Adrenal gland (tissue), 9 donors: ENCODE measurements at regions not wholly inside any gene's neighbourhood (a gene's known extent, or its start where the extent isn't known, plus 50 kb on each side); places are given as distances from the start of the nearest gene placed in this dataset.

Experiments
- DNase-seq, 7 donors: peaks; one replicate each; pipeline ENCODE4 v3.0.0-alpha.2; 2019 to 2020
- H3K27ac ChIP-seq, 5 donors: fragments of 200-600 bp; sonication (generic) in 4 of 5; 1 replicate in 3 of 5; 2 replicates in 2 of 5; pipeline versions ENCODE4 v1.5.1 to v1.8.0; 2016 to 2020; ENCODE audit warnings: mild to moderate bottlenecking in 1 of 5
- H3K27me3 ChIP-seq: fragments of 200-600 bp; 2 replicates; pipeline ENCODE4 v1.8.0; 2021
- H3K36me3 ChIP-seq, 2 donors: fragments of 200-600 bp; replicated peaks in 1 of 2; 1 replicate in 1 of 2; 2 replicates in 1 of 2; pipeline versions ENCODE4 v1.5.1 to v1.8.0; 2018 to 2022
- H3K4me1 ChIP-seq, 2 donors: fragments of 200-600 bp; replicated peaks in 1 of 2; 1 replicate in 1 of 2; 2 replicates in 1 of 2; pipeline versions ENCODE4 v1.5.1 to v1.8.0; 2018 to 2021
- H3K4me3 ChIP-seq, 4 donors: fragments of 200-600 bp; sonication (generic) in 3 of 4; one replicate each; pipeline ENCODE4 v1.5.1; 2016 to 2018
- H3K9me3 ChIP-seq, 3 donors: fragments of 200-600 bp; sonication (generic) in 1 of 3; replicated peaks in 1 of 3; 1 replicate in 2 of 3; 2 replicates in 1 of 3; pipeline versions ENCODE4 v1.5.1 to v1.8.0; 2016 to 2021
- CTCF ChIP-seq, 6 experiments: fragments of 450-650 bp in 4 of 6; fragments of 200-600 bp in 2 of 6; sonication (generic) in 1 of 6; IDR thresholded peaks; 1 replicate in 5 of 6; 2 replicates in 1 of 6; pipeline versions ENCODE4 v1.5.1 to v1.8.0; 2016 to 2021; ENCODE audit warnings: antibody characterized with exemption in 6 of 6, mild to moderate bottlenecking in 2 of 6, moderate library complexity in 1 of 6
- POLR2A ChIP-seq, 2 donors: fragments of 450-650 bp; IDR thresholded peaks; one replicate each; pipeline ENCODE4 v1.6.1; 2017; ENCODE audit warnings: antibody characterized with exemption in 2 of 2, mild to moderate bottlenecking in 2 of 2, moderate library complexity in 1 of 2
- WGBS, 4 donors: extraction: QIAGEN DNeasy Blood & Tissue Kit in 2 of 4; methylation state at CpG; one replicate each; pipeline versions ENCODE4 v1.1.5 to v1.1.7; 2013 to 2017; 5-methylcytosine and 5-hydroxymethylcytosine counted together
- intact Hi-C, 2 donors: fragments of 100-400 bp; cut with DNase I; formaldehyde crosslinking; loops; one replicate each; pipeline versions ENCODE4 v1.14.1 to v1.15.0; 2022 to 2023
- donor health status: healthy with polysubstance abuse.
- donor health status: Bipolar disorder and iron deficiency.
- donor health status: DM: yes; HTN: yes; CAD: no.
- donor health status: DM: no; HTN: no; CAD: no.
- donor health status: DM: no; HTN: no; CAD: no.

- Histone ChIP-seq H3K36me3 (no peaks in the 10 kb centered on the region), H3K9me3 (no peaks in the 10 kb centered on the region), H3K4me3 (no peak overlapping the region), H3K27me3 (no peaks in the 10 kb centered on the region), H3K27ac (no peak overlapping the region), H3K4me1 (no peaks in the 10 kb centered on the region)
- DNase-seq, result no peak
- intact Hi-C loops, result no loop called here
- 70 to 84% (median 78%) methylated on average over 2 of the region's 2 CpGs for WGBS, 4 donors
- TF ChIP-seq POLR2A (IDR thresholded peaks at IDR 0.05) (no peak), CTCF (IDR thresholded peaks at IDR 0.05) (no peak)
Measured at GRCh38 chr6:40320947-40321346, 266.2 kb downstream of the LRFN2 start.

- no peak for DNase-seq
- intact Hi-C loops, result no loop called here
- Histone ChIP-seq H3K4me3 (no peak overlapping the region), H3K27me3 (no peaks in the 10 kb centered on the region), H3K36me3 (no peaks in the 10 kb centered on the region), H3K27ac (no peak overlapping the region), H3K4me1 (no peaks in the 10 kb centered on the region), H3K9me3 (no peaks in the 10 kb centered on the region)
- TF ChIP-seq CTCF (IDR thresholded peaks at IDR 0.05), result no peak
- TF ChIP-seq POLR2A (IDR thresholded peaks at IDR 0.05), result no peak
- WGBS, 4 donors, result 77 to 88% (median 83%) methylated on average over 3 of the region's 3 CpGs
Measured at GRCh38 chr6:40320441-40320840, 266.7 kb downstream of the LRFN2 start.

GRCh38 chr6:40319124-40319523 lies 268.0 kb downstream of the LRFN2 start:
- intact Hi-C loops, result no loop called here
- no peak for DNase-seq
- H3K27ac ChIP-seq, result no peak overlapping the region
- H3K9me3 ChIP-seq, result no peaks in the 10 kb centered on the region
- H3K4me3 ChIP-seq, result no peak overlapping the region
- H3K4me1 ChIP-seq, result no peaks in the 10 kb centered on the region
- TF ChIP-seq CTCF (IDR thresholded peaks at IDR 0.05) (no peak), POLR2A (IDR thresholded peaks at IDR 0.05) (no peak)
- H3K36me3 ChIP-seq, result no peaks in the 10 kb centered on the region
- no peaks in the 10 kb centered on the region for H3K27me3 ChIP-seq

- Histone ChIP-seq H3K27ac (no peak overlapping the region), H3K4me1 (no peaks in the 10 kb centered on the region), H3K9me3 (no peaks in the 10 kb centered on the region), H3K27me3 (no peaks in the 10 kb centered on the region), H3K4me3 (no peak overlapping the region), H3K36me3 (no peaks in the 10 kb centered on the region)
- WGBS, 4 donors, result 89 to 100% (median 92%) methylated on average over 4 to 5 of the region's 5 CpGs
- TF ChIP-seq POLR2A (IDR thresholded peaks at IDR 0.05) (no peak), CTCF (IDR thresholded peaks at IDR 0.05) (no peak)
- no peak for DNase-seq
- intact Hi-C loops, result no loop called here
Measured at GRCh38 chr6:40315060-40315459, 272.1 kb downstream of the LRFN2 start.
